BJ (cell line): ENCODE measurements at regions not wholly inside any gene's neighbourhood (a gene's known extent, or its start where the extent isn't known, plus 50 kb on each side); places are given as distances from the start of the nearest gene placed in this dataset.

ENCODE experiments used
- CTCF ChIA-PET: fragments of 350-600 bp; formaldehyde crosslinking; extraction: SDS; loops from one replicate; lab custom pipeline; 2021; ENCODE audit warnings: antibody characterized with exemption, inconsistent platforms; lab: Yijun Ruan, JAX
- POLR2A ChIA-PET: fragments of 300-600 bp; sonication (Branson Sonifier 250); formaldehyde crosslinking; extraction: SDS; loops from one replicate; lab custom pipeline; 2021; ENCODE audit warnings: antibody characterized with exemption; lab: Charles Lee
- DNase-seq: peaks from one replicate; pipeline ENCODE4 v3.0.0-alpha.2; 2011; ENCODE audit warnings: low read depth
- H3K27me3 ChIP-seq: 2 replicates; pipeline ENCODE4 v1.6.0; 2011; ENCODE audit warnings: low read length; ENCODE audit not compliant: control insufficient read depth, insufficient read depth
- H3K36me3 ChIP-seq: 2 replicates; pipeline ENCODE4 v1.5.1; 2011; ENCODE audit warnings: low read length; ENCODE audit not compliant: control insufficient read depth, insufficient read depth
- H3K4me3 ChIP-seq: 2 replicates; pipeline ENCODE4 v1.5.1; 2011; ENCODE audit warnings: low read depth, mild to moderate bottlenecking, control low read depth, low read length
- TF ChIP-seq, protein P1 (sequence below): IDR thresholded peaks from 2 replicates; pipeline ENCODE4 v1.5.1; 2011; ENCODE audit warnings: low read depth, mild to moderate bottlenecking, control low read depth, inconsistent platforms, low read length, moderate library complexity; ENCODE audit not compliant: insufficient read depth

DNA sequence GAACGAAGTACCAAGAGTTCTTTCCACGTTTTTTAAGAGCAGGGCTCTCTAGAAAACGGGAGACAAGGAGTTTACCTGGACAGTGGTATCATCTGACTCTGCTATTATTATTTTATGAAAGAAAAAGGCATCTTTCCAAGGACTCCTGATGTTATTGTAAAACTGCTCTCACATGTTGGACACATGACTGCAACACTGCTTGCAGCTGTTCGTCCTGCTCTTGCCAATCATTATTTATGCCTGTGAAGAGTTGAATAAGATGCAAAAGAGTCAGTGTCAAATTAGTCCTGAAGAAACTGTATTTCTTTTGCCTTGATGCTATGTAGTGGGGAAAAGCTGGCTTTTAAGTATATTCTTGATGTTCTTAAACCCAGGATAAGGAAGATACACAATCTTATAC, 284.5 kb upstream of the PTGER4 start:
- no peak for DNase-seq

DNA sequence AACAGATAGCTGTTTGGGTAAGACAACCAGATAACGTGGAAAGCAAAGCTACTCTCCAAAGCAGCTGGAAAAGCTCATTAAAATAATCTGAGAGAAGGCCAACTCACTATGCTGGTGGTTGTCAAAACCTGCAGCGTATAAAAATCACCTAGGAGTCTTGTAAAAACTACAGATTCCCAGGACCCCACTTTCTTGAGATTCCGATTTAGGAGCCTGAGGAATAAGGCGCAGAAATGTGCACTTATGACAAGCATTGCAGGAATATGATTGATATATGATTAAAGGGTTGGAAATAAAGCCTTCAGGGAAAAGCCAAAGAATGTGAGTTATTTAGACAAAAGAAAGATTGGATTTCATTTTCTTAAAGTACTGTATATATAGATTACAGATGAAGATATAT, 285.0 kb upstream of the PTGER4 start:
- no peak overlapping the region for H3K4me3 ChIP-seq
- POLR2A ChIA-PET, result no interaction called here
- H3K36me3 ChIP-seq, result no peaks in the 10 kb centered on the region
- CTCF ChIA-PET, result no interaction called here
- no peaks in the 10 kb centered on the region for H3K27me3 ChIP-seq
- TF ChIP-seq, protein P1, sequence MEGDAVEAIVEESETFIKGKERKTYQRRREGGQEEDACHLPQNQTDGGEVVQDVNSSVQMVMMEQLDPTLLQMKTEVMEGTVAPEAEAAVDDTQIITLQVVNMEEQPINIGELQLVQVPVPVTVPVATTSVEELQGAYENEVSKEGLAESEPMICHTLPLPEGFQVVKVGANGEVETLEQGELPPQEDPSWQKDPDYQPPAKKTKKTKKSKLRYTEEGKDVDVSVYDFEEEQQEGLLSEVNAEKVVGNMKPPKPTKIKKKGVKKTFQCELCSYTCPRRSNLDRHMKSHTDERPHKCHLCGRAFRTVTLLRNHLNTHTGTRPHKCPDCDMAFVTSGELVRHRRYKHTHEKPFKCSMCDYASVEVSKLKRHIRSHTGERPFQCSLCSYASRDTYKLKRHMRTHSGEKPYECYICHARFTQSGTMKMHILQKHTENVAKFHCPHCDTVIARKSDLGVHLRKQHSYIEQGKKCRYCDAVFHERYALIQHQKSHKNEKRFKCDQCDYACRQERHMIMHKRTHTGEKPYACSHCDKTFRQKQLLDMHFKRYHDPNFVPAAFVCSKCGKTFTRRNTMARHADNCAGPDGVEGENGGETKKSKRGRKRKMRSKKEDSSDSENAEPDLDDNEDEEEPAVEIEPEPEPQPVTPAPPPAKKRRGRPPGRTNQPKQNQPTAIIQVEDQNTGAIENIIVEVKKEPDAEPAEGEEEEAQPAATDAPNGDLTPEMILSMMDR, result no peak
- DNase-seq, result no peak

More for the DNA sequence above, 284.5 kb upstream of the PTGER4 start:
- TF ChIP-seq, protein P1, result no peak
- no peaks in the 10 kb centered on the region for H3K36me3 ChIP-seq
- CTCF ChIA-PET, result no interaction called here
- H3K4me3 ChIP-seq, result no peak overlapping the region
- H3K27me3 ChIP-seq, result no peaks in the 10 kb centered on the region
- POLR2A ChIA-PET, result no interaction called here

DNA sequence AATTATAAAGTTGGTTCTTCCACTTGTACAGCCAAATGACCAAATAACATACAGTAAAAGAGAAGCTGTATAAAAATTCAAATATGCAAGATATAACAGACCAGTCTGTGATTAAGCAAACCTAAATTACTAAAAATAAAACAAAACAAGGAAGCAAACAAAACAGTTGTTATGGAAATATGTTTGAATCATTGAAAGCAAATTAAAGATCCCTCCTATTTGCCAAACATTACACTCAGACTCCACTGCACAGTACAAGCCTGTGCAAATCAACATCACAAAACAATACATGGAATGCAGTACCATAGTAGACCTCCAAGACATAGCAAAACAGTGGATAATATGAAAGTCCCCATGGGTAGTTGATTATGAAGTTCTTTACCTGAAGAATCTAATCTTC, 288.1 kb upstream of the PTGER4 start:
- DNase-seq, result no peak
- Histone ChIP-seq H3K4me3 (no peak overlapping the region), H3K36me3 (no peaks in the 10 kb centered on the region), H3K27me3 (no peaks in the 10 kb centered on the region)
- POLR2A ChIA-PET, result interaction anchor here (0.6 kb wide), 1 partner anchor 264 kb away, joined by 3 read pairs; no protein-coding TSS in a partner anchor
- CTCF ChIA-PET, result no interaction called here
- TF ChIP-seq, protein P1, result no peak

DNA sequence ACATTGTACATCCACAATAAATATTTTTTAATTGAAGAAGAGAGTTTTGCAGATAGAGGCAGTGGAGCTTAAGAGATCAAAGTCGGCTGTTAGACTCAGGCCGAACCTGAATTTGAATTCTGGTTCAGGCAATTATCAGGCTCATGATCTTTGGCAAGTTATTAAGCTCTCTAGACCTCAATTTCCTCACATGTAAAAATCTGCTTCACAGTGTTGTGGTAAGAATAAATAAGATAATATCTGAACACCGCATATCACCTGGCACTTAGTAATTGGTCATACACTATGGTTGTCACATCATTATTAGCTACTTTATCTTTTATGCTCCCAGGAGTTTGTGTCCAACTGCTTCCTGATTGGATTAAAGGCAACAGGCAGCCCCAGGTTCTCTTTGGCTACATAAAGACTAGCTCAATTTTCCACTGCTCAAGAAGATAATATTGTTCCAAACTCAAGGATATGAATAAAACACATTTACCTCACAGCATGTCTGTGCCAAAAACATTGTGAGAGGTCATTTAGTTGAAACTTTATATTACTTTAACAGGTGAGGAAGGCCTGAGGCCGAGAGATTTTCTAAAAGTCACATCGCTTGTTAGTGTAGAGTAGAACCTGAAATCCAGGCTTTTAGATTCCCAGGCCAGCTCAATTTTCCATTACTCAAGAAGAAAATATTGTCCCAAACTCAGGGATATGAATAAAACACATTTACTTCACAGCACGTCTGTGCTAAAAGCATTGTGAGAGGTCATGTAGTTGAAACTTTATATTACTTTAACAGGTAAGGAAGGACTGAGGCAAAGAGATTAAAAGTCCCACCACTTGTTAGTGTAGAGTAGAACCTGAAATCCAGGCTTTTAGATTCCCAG, 289.2 kb upstream of the PTGER4 start:
- Histone ChIP-seq H3K4me3 (no peak overlapping the region), H3K27me3 (no peaks in the 10 kb centered on the region), H3K36me3 (no peaks in the 10 kb centered on the region)
- no peak for DNase-seq
- ChIA-PET CTCF (no interaction called here), POLR2A (no interaction called here)
- TF ChIP-seq, protein P1, result no peak

DNA sequence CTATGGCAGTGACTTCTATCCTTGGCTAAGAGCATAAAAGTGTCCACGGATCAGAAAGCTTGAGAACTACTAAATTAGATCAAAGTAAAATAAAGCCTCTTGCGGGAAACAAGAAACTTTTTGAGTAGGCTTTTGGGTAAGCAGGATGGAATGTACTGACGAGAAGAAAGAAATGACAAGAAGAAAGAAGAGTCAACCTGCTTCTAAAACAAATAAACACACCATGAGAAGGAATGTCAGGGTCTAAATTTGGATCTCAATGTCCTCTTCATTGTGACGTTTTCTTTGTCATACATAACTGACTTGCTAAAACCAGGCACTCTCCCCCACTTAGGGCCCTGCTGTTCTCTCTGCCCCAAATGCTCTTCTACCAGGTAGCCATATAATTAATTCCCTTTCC, 290.1 kb upstream of the PTGER4 start:
- ChIA-PET CTCF (interaction anchor here (1.0 kb wide), 1 partner anchor 8 kb away, joined by 3 read pairs; no protein-coding TSS in a partner anchor), POLR2A (no interaction called here)
- Histone ChIP-seq H3K36me3 (no peaks in the 10 kb centered on the region), H3K27me3 (no peaks in the 10 kb centered on the region), H3K4me3 (no peak overlapping the region)
- DNase-seq, result no peak
- TF ChIP-seq, protein P1, result no peak
